ENCODE measurements at regions not wholly inside any gene's neighbourhood (a gene's known extent, or its start where the extent isn't known, plus 50 kb on each side); places are given as distances from the start of the nearest gene placed in this dataset.

DNA sequence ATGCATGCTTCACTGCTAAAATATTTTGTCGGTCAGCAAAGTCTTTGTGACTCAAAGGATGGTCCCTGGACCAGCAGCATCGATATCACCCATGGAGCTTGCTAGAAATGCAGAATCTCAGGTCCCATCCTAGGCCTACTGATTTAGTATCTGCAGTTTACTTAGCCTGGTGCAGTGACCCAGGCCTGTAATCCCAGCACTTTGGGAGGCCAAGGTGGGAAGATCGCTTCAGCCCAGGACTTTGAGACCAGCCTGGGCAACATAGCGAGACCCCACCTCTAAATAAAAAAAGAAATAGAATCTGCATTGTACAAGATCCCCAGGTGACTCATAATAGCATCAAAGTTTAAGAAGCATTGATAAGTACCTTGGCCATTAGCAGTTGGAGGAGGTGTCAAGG is 248.7 kb downstream of the CD83 start:
- intact Hi-C loops (cut with micrococcal nuclease; ENCODE audit: unreplicated experiment): no loop called here
- CTCF ChIA-PET: no interaction called here

DNA sequence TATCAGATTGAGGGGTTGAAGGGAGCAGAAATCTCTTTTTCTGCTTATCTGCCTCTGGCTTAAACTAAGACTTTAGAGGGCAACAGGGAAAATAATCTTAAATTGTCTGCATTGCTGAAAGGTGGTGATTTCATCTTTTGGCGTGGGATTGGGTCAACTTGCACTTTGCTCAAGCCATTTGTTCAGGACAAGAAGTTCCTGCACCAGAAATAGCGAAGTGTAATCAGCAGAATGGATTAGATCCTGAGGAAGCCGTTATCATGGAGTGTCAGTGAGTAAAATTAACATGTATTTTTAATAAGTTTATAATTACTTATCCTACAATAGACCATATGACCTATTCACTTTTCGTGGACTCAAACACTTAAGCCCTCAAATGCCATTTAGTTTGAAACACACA is 249.3 kb downstream of the CD83 start:
- in situ Hi-C loops (cut with HindIII; ENCODE audit: low pct_unique_long_range_greater_than_20kb, low sequenced_read_pairs): no loop called here
- DNase-seq (ENCODE audit: low read depth, low spot score): no peak
- ChIA-PET CTCF (no interaction called here), POLR2A (no interaction called here)
- H3K36me3 ChIP-seq (ENCODE audit: control insufficient read depth, insufficient read depth, low read length): no peaks in the 10 kb centered on the region
- intact Hi-C loops (cut with micrococcal nuclease; ENCODE audit: unreplicated experiment): no loop called here
- no peaks in the 10 kb centered on the region for H3K4me1 ChIP-seq (ENCODE audit: control insufficient read depth, insufficient read depth, low read length)
- TF ChIP-seq, protein P1, sequence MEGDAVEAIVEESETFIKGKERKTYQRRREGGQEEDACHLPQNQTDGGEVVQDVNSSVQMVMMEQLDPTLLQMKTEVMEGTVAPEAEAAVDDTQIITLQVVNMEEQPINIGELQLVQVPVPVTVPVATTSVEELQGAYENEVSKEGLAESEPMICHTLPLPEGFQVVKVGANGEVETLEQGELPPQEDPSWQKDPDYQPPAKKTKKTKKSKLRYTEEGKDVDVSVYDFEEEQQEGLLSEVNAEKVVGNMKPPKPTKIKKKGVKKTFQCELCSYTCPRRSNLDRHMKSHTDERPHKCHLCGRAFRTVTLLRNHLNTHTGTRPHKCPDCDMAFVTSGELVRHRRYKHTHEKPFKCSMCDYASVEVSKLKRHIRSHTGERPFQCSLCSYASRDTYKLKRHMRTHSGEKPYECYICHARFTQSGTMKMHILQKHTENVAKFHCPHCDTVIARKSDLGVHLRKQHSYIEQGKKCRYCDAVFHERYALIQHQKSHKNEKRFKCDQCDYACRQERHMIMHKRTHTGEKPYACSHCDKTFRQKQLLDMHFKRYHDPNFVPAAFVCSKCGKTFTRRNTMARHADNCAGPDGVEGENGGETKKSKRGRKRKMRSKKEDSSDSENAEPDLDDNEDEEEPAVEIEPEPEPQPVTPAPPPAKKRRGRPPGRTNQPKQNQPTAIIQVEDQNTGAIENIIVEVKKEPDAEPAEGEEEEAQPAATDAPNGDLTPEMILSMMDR (IDR thresholded peaks at IDR 0.05): no peak
- no peak for TF ChIP-seq POLR2AphosphoS5 (IDR thresholded peaks at IDR 0.05; ENCODE audit: low read depth, low read length)
- TF ChIP-seq, protein P2, sequence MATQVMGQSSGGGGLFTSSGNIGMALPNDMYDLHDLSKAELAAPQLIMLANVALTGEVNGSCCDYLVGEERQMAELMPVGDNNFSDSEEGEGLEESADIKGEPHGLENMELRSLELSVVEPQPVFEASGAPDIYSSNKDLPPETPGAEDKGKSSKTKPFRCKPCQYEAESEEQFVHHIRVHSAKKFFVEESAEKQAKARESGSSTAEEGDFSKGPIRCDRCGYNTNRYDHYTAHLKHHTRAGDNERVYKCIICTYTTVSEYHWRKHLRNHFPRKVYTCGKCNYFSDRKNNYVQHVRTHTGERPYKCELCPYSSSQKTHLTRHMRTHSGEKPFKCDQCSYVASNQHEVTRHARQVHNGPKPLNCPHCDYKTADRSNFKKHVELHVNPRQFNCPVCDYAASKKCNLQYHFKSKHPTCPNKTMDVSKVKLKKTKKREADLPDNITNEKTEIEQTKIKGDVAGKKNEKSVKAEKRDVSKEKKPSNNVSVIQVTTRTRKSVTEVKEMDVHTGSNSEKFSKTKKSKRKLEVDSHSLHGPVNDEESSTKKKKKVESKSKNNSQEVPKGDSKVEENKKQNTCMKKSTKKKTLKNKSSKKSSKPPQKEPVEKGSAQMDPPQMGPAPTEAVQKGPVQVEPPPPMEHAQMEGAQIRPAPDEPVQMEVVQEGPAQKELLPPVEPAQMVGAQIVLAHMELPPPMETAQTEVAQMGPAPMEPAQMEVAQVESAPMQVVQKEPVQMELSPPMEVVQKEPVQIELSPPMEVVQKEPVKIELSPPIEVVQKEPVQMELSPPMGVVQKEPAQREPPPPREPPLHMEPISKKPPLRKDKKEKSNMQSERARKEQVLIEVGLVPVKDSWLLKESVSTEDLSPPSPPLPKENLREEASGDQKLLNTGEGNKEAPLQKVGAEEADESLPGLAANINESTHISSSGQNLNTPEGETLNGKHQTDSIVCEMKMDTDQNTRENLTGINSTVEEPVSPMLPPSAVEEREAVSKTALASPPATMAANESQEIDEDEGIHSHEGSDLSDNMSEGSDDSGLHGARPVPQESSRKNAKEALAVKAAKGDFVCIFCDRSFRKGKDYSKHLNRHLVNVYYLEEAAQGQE (IDR thresholded peaks at IDR 0.05; ENCODE audit: insufficient read depth in 1 of 2, low read depth in 2 of 2, low read length in 1 of 2): no peak
- no peak for TF ChIP-seq TCF7L2 (IDR thresholded peaks at IDR 0.05; ENCODE audit: low read depth, low read length)
- no peak for TF ChIP-seq SIN3A (IDR thresholded peaks at IDR 0.05; ENCODE audit: borderline replicate concordance, insufficient read depth, low read depth, low read length)
- H3K27me3 ChIP-seq (ENCODE audit: control insufficient read depth, insufficient read depth, low read length): peaks cover 4% of the 10 kb centered on the region; the same call in 1 of the 2 replicates
- H3K4me3 ChIP-seq (ENCODE audit: low read depth in 2 of 2, low read length in 2 of 2): no peak overlapping the region
- BruUV-seq (replicated peaks): no TSS peak
- ATAC-seq: no peak
- H3K9me3 ChIP-seq (ENCODE audit: control insufficient read depth, insufficient read depth, low read depth, low read length): no peaks in the 10 kb centered on the region
- H3K27ac ChIP-seq (ENCODE audit: low read length): no peak overlapping the region

More for the DNA sequence above, 248.7 kb downstream of the CD83 start:
- POLR2A ChIA-PET: no interaction called here
- ATAC-seq (no peak), DNase-seq (ENCODE audit: low read depth, low spot score) (no peak)
- BruUV-seq (replicated peaks): no TSS peak
- Histone ChIP-seq H3K27me3 (ENCODE audit: control insufficient read depth, insufficient read depth, low read length) (peaks cover 4% of the 10 kb centered on the region; the same call in 1 of the 2 replicates), H3K27ac (ENCODE audit: low read length) (no peak overlapping the region), H3K9me3 (ENCODE audit: control insufficient read depth, insufficient read depth, low read depth, low read length) (no peaks in the 10 kb centered on the region), H3K4me3 (ENCODE audit: low read depth in 2 of 2, low read length in 2 of 2) (no peak overlapping the region), H3K4me1 (ENCODE audit: control insufficient read depth, insufficient read depth, low read length) (no peaks in the 10 kb centered on the region), H3K36me3 (ENCODE audit: control insufficient read depth, insufficient read depth, low read length) (no peaks in the 10 kb centered on the region)
- TF ChIP-seq SIN3A (IDR thresholded peaks at IDR 0.05; ENCODE audit: borderline replicate concordance, insufficient read depth, low read depth, low read length) (no peak), TCF7L2 (IDR thresholded peaks at IDR 0.05; ENCODE audit: low read depth, low read length) (no peak), POLR2AphosphoS5 (IDR thresholded peaks at IDR 0.05; ENCODE audit: low read depth, low read length) (no peak)
- TF ChIP-seq, protein P1 (IDR thresholded peaks at IDR 0.05): no peak
- TF ChIP-seq, protein P2 (IDR thresholded peaks at IDR 0.05; ENCODE audit: insufficient read depth in 1 of 2, low read depth in 2 of 2, low read length in 1 of 2): no peak
- in situ Hi-C loops (cut with HindIII; ENCODE audit: low pct_unique_long_range_greater_than_20kb, low sequenced_read_pairs): no loop called here
